MM.1S (cell line): ENCODE measurements at regions not wholly inside any gene's neighbourhood (a gene's known extent, or its start where the extent isn't known, plus 50 kb on each side); places are given as distances from the start of the nearest gene placed in this dataset.

Experiments used
- EZH2 ChIP-seq: fragments of 300-600 bp; sonication (generic); optimal IDR thresholded peaks from 2 replicates; pipeline ENCODE3; 2017; ENCODE audit warnings: low read depth, mild to moderate bottlenecking, antibody characterized with exemption, low read length, mixed read lengths
- TF ChIP-seq, protein P1 (sequence below): fragments of 300-600 bp; sonication (generic); IDR thresholded peaks from 2 replicates; pipeline ENCODE4 v1.5.1; 2016; ENCODE audit warnings: antibody characterized with exemption, low read length, mixed read lengths

DNA sequence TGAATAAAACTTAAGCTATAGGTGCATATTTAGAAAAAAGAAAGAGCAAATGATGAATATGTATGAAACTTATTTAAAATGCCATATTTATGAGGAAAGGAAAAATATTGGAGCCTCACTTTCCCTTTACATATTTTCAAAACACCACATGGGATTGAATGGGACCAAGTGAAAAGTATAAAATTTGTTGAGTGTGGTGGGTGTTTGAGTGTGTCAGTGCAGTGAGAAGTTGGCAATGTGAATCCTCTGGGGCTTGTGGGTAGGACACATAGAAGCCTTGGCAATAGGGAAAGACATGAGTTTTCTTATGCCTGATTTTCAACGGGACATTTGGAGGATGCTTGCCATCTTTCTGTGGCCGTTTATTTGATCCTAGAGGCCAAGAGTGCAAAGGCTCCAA is 502.2 kb upstream of the CELF4 start:
- no peak for TF ChIP-seq EZH2
- TF ChIP-seq, protein P1, sequence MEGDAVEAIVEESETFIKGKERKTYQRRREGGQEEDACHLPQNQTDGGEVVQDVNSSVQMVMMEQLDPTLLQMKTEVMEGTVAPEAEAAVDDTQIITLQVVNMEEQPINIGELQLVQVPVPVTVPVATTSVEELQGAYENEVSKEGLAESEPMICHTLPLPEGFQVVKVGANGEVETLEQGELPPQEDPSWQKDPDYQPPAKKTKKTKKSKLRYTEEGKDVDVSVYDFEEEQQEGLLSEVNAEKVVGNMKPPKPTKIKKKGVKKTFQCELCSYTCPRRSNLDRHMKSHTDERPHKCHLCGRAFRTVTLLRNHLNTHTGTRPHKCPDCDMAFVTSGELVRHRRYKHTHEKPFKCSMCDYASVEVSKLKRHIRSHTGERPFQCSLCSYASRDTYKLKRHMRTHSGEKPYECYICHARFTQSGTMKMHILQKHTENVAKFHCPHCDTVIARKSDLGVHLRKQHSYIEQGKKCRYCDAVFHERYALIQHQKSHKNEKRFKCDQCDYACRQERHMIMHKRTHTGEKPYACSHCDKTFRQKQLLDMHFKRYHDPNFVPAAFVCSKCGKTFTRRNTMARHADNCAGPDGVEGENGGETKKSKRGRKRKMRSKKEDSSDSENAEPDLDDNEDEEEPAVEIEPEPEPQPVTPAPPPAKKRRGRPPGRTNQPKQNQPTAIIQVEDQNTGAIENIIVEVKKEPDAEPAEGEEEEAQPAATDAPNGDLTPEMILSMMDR: no peak
